HG02981 (cell line): ENCODE measurements at regions not wholly inside any gene's neighbourhood (a gene's known extent, or its start where the extent isn't known, plus 50 kb on each side); places are given as distances from the start of the nearest gene placed in this dataset.

Experiments used
- ATAC-seq: cut with Tn5 transposase; IDR thresholded peaks from one replicate; pipeline ENCODE4 v1.9.1; 2021; ENCODE audit warnings: mild to moderate bottlenecking, moderate library complexity; ENCODE audit not compliant: unreplicated experiment

DNA sequence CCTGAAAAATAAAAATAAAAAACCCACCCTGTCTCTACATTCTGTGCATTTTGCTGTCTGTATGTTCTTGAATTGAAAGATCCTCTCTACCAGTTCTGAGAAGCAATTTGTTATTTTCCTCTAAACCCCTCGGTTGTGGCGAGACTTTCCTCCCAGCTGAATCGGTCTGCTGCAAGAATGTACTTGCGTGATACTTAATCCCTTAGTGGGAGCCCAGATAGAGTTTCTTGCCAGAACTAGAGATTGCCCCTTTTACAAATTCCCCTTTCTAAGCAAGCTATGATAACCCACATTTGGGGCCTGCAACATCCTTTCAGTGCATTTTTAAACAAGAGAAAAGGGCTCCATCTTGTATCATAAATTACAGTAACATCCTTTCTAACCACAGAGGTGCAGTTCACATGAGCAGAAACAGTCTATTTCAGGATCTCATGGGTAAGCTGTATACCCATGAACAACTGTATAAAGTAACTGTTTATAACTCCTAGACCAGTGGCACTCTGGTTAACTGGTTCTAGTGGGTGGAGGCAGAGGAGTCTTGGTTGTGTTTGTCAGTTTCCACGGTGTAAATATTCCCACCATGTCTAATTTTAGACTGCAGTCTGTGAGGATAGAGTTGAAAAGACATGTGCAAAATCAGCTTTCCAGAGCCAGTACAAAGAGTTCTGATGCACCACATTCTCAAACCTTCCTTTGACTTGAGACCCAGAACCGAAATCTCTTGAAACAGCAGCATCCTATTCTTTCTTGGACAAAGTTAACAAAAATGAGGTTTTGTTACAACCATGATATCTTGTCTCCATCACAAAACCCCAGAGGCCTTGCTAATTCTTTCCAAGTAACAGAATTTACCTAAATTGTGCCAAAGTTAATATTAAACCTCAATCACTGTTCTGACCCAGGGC, 113.1 kb upstream of the ZNF217 start:
- peak; percentile 36 for ATAC-seq

- ATAC-seq: no peak
Observed at GRCh38 chr20:53706008-53706465, 112.4 kb upstream of the ZNF217 start.

GRCh38 chr20:53702617-53703016, 109.0 kb upstream of the ZNF217 start:
- ATAC-seq: no peak

- no peak for ATAC-seq
Observed at GRCh38 chr20:53699906-53700305, 106.3 kb upstream of the ZNF217 start.

DNA sequence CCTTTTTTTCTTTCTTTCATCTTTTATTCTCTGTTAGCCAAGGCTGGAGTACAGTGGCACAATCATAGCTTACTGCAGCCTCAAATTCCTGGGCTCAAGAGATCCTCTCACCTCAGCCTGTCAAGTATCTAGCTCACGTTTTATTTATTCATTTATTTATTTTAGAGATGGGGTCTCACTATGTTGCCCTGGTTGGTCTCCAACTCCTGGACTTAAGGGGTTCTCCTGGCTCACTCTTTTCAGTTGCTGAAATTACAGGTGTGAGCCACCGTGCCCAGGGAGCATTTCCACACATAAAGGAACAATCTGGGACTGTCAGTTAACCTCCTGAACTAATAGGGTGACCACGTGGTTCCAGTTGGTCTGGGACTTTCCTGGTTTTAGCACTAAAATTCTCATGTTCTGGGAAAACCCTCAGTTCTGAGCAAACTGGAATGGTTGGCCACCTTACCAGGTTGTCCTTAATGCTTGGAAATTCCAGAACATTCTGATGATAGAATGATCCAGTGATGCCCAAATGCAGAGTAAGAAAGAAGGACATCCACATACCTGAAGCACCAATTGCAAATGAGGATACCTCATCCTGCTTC, 105.5 kb upstream of the ZNF217 start:
- ATAC-seq: no peak

DNA sequence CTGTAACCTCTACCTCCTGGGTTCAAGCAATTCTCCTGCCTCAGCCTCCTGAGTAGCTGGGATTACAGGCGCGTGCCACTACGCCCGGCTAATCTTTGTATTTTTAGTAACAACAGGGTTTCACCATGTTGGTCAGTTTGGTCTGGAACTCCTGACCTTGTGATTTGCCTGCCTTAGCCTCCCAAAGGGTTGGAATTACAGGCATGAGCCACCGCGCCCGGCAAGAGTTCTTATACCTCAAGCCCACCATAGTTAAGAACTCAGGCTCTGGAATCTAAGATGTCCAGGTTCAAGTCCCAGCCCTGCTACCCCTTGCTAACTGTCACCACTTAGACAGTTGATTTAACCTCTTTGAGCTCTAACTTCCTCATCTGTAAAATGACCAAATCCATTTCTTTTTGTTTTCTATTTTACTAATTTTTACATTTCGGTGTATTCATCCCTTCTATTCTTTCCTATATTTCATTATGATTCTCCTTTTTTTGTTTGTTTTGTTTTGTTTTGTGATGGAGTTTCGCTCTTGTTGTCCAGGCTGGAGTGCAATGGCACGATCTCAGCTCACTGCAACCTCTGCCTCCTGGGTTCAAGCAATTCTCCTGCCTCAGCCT, 104.8 kb upstream of the ZNF217 start:
- no peak for ATAC-seq

DNA sequence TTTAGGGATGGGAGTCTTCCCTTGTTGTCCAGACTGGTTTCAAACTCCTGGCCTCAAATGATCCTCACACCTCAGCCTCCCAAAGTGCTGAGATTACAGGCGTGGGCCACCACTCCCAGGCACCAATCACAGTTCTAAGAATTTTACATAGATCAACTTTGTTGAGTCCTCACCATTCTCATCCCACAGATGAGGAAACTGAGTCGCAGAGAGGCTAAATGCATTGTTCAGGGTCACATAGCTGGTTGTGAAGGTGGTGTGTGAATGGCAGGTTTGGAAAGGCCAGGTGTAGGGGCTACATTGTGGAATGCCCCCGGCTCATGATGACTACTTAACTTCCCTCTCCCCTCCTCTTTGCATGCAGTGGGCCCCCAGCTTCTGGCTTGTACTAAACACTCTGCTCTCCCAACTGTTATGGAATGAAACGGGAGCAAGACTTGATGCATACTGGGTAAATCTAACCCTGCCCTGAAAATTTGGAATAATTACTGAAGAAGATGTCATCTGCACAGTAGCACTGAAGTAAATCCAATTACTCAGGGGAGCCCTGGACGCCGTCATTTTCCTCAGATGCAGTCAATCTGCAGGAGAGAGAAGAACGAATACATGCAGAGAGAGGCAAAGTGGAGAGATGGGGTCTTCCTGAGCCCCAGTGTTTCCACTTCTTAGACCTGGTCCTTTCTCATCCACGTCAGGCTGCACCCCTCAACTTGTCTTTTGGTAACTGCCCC, 102.3 kb upstream of the ZNF217 start:
- ATAC-seq: no peak

DNA sequence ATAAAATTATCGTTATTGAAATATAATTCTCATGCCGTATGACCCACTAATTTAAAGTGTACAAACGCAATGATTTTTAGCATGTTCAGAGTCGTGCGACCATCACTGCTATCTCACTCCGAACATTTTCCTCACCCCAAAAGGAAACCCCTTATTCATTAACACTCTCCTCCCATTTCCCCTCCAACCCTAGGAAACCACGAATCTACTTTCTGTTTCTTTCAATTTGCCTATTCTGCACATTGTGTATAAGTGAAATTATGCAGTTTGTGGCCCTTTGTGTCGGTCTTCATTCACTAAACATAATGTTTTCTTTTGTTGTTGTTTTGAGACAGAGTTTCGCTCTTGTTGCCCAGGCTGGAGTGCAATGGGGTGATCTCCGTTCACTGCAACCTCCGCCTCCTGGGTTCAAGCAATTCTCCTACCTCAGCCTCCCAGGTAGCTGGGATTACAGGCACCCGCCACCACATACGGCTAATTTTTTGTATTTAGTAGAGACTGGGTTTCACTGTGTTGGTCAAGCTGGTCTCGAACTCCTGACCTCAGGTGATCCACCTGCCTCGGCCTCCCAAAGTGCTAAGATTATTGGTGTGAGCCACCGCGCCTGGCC, 99.7 kb upstream of the ZNF217 start:
- ATAC-seq: no peak

DNA sequence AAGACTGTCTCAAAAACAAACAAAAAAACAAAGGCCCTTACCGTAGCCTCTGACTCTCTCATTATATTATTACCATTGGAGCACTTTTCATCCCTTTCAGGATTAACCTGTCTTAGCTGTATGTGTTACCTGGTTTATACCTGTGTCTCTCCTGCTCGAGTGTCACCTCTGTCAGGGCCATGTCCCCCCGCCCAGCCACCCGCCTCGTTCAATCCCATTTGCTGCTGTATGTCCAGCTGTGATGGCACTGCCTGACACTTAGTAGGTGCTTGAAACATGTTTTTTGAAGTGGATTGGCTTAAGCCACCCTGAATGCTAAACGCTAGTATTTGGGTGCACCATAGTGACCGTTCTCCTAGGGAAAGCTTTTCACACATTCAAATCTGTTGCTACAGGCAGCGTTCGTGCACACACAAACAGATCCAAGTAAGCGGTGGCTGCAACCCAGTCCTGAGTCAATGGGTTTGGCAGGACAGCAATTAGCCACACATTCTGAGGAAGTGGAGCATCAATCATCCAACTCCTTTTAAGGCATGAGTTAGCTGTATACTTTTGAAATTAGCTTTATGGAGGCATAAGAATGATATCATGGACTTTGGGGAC, 98.9 kb upstream of the ZNF217 start:
- no peak for ATAC-seq

GRCh38 chr20:53691811-53692192, 98.2 kb upstream of the ZNF217 start:
- ATAC-seq: no peak

DNA sequence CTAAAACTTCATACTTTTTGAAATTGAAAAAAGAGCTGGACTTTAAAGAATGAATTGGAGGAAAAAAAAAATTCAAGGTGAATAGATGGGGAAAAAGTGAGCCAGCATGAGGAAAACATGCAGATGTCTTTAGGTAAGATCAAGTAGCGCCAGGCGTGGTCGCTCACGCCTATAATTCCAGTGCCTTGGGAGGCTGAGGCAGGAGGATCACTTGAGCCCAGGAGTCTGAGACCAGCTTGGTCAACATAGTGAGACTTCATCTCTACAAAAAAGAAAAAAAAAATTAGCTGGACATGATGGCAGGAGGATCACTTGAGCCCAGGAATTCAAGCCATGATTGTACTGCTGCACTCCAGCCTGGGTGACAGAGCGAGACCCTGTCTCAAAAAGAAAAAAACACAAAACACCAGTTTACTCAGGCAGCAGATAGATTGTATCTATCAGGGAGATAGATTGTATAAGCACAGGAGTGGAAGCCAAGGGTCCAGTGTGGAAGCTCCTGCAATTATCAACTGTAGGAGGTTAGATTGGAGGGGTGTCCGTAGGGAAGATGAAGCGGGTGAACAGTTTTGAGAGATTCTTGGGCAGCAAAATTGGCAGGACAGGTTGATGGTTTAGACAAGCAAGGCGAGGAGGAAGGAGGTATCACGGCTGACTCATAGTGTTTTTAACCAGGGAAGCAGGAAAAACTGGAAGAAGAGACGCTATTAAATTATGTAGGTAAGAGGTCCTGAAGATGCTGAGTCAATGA, 97.6 kb upstream of the ZNF217 start:
- no peak for ATAC-seq

GRCh38 chr20:53688085-53688484, 94.4 kb upstream of the ZNF217 start:
- ATAC-seq: no peak

- no peak for ATAC-seq
Observed at GRCh38 chr20:53685070-53685595, 91.5 kb upstream of the ZNF217 start.

GRCh38 chr20:53683506-53683905, 89.9 kb upstream of the ZNF217 start:
- no peak for ATAC-seq

GRCh38 chr20:53681352-53682212, 87.9 kb upstream of the ZNF217 start:
- ATAC-seq: no peak

DNA sequence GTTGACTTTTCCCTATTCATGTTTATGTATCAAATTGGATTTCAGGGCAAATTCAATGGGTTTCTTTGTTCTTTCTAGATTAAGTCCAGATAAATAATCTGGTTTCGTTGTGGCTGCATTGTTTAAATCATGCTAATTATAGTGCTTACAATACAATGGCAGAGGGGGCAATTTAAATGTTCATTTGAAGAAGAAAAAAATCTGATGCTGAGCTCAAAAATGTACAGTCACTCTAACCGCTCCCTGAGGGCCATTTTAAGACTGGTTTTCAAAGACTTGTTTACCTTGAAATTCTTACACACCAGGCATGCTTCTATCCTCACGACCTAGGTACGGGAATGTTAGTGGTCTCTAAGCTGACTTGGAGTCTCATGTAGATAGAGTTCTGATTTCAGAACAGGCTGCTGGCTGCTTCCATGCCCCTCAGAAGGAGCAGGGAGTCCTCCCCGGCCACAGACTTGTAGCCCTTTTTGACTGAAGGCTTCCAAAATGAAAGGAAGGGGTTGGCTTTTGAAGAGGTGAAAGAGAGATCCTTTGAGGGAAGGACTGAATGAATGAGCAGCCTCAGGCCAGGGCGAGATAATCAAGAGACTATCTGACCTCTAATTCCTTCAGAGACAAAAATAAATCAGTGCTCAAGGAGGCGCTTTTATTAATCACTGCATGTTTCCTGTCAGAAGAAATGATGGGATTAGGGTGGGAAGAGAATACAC, 86.1 kb upstream of the ZNF217 start:
- ATAC-seq: no peak

DNA sequence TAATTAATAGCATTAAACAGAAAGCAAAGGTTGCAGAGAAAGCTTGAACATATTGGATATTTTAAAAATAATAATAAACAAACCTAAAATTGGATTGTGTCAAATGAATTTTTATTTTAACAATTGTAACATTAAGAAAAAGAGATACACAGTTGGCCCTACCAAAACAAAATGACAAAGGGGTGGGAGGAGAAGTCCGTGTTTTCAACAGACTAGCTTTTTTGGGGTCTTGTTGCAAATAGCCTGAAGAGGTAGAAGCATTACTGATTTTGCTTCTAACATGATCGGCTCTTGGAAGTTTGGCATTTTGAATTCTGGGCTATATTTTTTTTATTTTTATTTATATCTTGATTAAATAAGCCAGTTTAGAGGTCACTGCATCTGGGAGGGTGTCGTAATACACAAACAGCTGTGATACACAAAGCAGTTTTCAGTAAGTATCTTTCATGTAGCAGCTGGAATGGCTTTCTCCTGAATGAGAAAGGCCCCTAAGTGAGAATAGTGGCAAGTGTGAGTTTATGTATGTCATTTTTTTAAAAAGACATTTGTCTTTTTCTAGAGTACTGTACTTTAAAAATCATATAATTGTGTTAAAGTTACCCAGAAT, 85.5 kb upstream of the ZNF217 start:
- no peak for ATAC-seq
